HCT116 (cell line): ENCODE measurements at regions not wholly inside any gene's neighbourhood (a gene's known extent, or its start where the extent isn't known, plus 50 kb on each side); places are given as distances from the start of the nearest gene placed in this dataset.

Experiments used
- ATAC-seq: fragments of 200-7000 bp; cut with Tn5 transposase; 2 replicates; pipeline ENCODE4 v1.9.1; 2020; ENCODE audit warnings: mild to moderate bottlenecking, moderate library complexity
- BruUV-seq: library from RNA; stranded (reverse); fragments of 400-500 nt; replicated peaks from 2 replicates; lab custom pipeline; 2021; lab: Mats Ljungman, UMichigan
- CTCF ChIA-PET: fragments of 300-600 bp; sonication (Branson Sonifier 250); formaldehyde crosslinking; loops from one replicate; lab custom pipeline; 2021; ENCODE audit warnings: antibody characterized with exemption; lab: Charles Lee
- POLR2A ChIA-PET: fragments of 300-600, 350-600 bp; sonication (Branson Sonifier 250); formaldehyde crosslinking; loops from one replicate; lab custom pipeline; 2021; ENCODE audit warnings: antibody characterized with exemption; lab: Charles Lee
- RAD21 ChIA-PET, 2 experiments: fragments of 300-600 bp; sonication (Branson Sonifier 250); formaldehyde crosslinking; loops; one replicate each; lab custom pipeline; 2023; ENCODE audit warnings: low total read pairs in 2 of 2; ENCODE audit not compliant: uncharacterized antibody in 2 of 2, unreplicated experiment in 2 of 2, low non-redundant PET in 1 of 2; lab: Charles Lee
- DNase-seq: peaks from one replicate; pipeline ENCODE4 v3.0.0-alpha.2; 2010; ENCODE audit warnings: low read depth, low spot score
- H2AFZ ChIP-seq: fragments of 200-600 bp; shearing (Covaris generic), sonication (generic); 2 replicates; pipeline ENCODE4 v1.6.1; 2017; ENCODE audit warnings: low read depth, mixed run types, mixed read lengths, antibody characterized with exemption, low read length; ENCODE audit not compliant: poor library complexity, severe bottlenecking
- H3K27ac ChIP-seq: 2 replicates; pipeline ENCODE4 v1.5.1; 2012; ENCODE audit warnings: low read depth, low read length
- H3K27me3 ChIP-seq: fragments of 200-600 bp; sonication (generic); 2 replicates; pipeline ENCODE4 v1.6.1; 2016; ENCODE audit warnings: mixed run types, low read length, mixed read lengths; ENCODE audit not compliant: insufficient read depth
- H3K36me3 ChIP-seq, 2 experiments: fragments of 200-500 bp in 1 of 2; fragments of 200-600 bp in 1 of 2; sonication (Bioruptor generic) in 1 of 2; sonication (generic) in 1 of 2; 2 replicates each; pipeline versions ENCODE4 v1.5.1 to v1.6.1; 2014 to 2016; ENCODE audit warnings: low read length in 2 of 2, inconsistent platforms in 1 of 2, mixed read lengths in 1 of 2, mixed run types in 1 of 2; ENCODE audit not compliant: insufficient read depth in 2 of 2, control insufficient read depth in 1 of 2
- H3K4me1 ChIP-seq, 2 experiments: fragments of 200-600 bp in 1 of 2; sonication (generic) in 1 of 2; 2 replicates each; pipeline versions ENCODE4 v1.5.1 to v1.6.1; 2012 to 2017; ENCODE audit warnings: low read length in 2 of 2, inconsistent platforms in 1 of 2, mild to moderate bottlenecking in 1 of 2, mixed read lengths in 1 of 2, mixed run types in 1 of 2, moderate library complexity in 1 of 2; ENCODE audit not compliant: insufficient read depth in 2 of 2, control insufficient read depth in 1 of 2
- H3K4me2 ChIP-seq: fragments of 200-600 bp; sonication (generic); 2 replicates; pipeline ENCODE4 v1.6.1; 2017; ENCODE audit warnings: mixed run types, low read length, mixed read lengths
- H3K4me3 ChIP-seq, 2 experiments: fragments of 200-600 bp in 1 of 2; sonication (generic) in 1 of 2; replicated peaks in 1 of 2; 2 replicates each; pipeline ENCODE4 v1.5.1; 2011 to 2016; ENCODE audit warnings: low read length in 2 of 2, control low read depth in 1 of 2, low read depth in 1 of 2, mild to moderate bottlenecking in 1 of 2, mixed read lengths in 1 of 2, mixed run types in 1 of 2
- H3K79me2 ChIP-seq: fragments of 200-600 bp; sonication (generic); 2 replicates; pipeline ENCODE4 v1.6.1; 2017; ENCODE audit warnings: mild to moderate bottlenecking, mixed run types, low read length, moderate library complexity, mixed read lengths; ENCODE audit not compliant: insufficient read depth
- H3K9ac ChIP-seq: fragments of 200-600 bp; sonication (generic); 2 replicates; pipeline ENCODE4 v1.6.1; 2016; ENCODE audit warnings: low read length, mixed read lengths
- H3K9me2 ChIP-seq: fragments of 200-600 bp; sonication (generic), shearing (Covaris generic); 2 replicates; pipeline ENCODE4 v1.6.1; 2017; ENCODE audit warnings: mixed run types, mild to moderate bottlenecking, moderate library complexity; ENCODE audit not compliant: insufficient read depth
- H3K9me3 ChIP-seq, 2 experiments: fragments of 200-500 bp in 1 of 2; fragments of 200-600 bp in 1 of 2; sonication (Bioruptor generic) in 1 of 2; sonication (generic) in 1 of 2; 2 replicates each; pipeline ENCODE4 v1.6.1; 2014 to 2017; ENCODE audit warnings: low read length in 2 of 2, mixed read lengths in 2 of 2, inconsistent platforms in 1 of 2, low read depth in 1 of 2, mild to moderate bottlenecking in 1 of 2, mixed run types in 1 of 2, moderate library complexity in 1 of 2; ENCODE audit not compliant: control insufficient read depth in 1 of 2, insufficient read depth in 1 of 2
- H4K20me1 ChIP-seq: fragments of 200-600 bp; sonication (generic), shearing (Covaris generic); 2 replicates; pipeline ENCODE4 v1.6.1; 2017; ENCODE audit warnings: mixed run types, mild to moderate bottlenecking, moderate library complexity; ENCODE audit not compliant: insufficient read depth
- SP1 ChIP-seq: IDR thresholded peaks from 2 replicates; pipeline ENCODE4 v1.6.1; 2012; ENCODE audit warnings: low read depth
- ZFX ChIP-seq: fragments of 450-650 bp; IDR thresholded peaks from 2 replicates; pipeline ENCODE4 v1.6.1; 2017
- intact Hi-C: fragments of 100-400 bp; cut with micrococcal nuclease; formaldehyde crosslinking; loops from 2 replicates; pipeline ENCODE4 v1.10.0; 2022

DNA sequence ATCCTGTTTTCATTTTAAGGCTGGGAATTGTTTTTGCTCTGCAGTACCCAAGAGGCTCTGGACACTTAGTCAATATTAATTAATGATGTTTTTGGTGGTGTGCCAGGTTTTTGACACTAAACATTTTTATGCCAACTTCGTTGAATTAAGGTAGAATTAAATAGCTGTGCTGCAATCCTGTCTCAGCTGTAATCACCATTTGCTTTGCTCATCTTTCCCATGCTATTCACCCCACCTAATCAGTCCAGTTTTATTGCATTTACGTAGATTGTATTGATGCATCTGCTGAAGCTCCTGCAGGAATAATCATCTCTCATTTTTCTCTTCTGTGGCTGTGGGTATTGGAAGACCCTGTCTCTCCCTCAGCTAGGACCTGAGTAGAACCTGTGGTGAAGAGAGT, 52.6 kb upstream of the TRUB1 start:
- Histone ChIP-seq H3K4me3 (no peak overlapping the region), H3K27me3 (no peaks in the 10 kb centered on the region), H4K20me1 (no peaks in the 10 kb centered on the region), H3K9me2 (no peaks in the 10 kb centered on the region), H3K36me3 (no peaks in the 10 kb centered on the region), H2AFZ (no peak overlapping the region), H3K79me2 (no peaks in the 10 kb centered on the region), H3K9ac (no peak overlapping the region), H3K27ac (no peak overlapping the region), H3K4me1 (peaks cover 0 to 6% of the 10 kb centered on the region in 2 experiments; a peak in 2 of 4 replicates), H3K9me3 (no peaks in the 10 kb centered on the region), H3K4me2 (no peak overlapping the region)
- TF ChIP-seq SP1 (no peak), ZFX (no peak)
- DNase-seq (no peak), ATAC-seq (no peak)
- POLR2A ChIA-PET: no interaction called here
- CTCF ChIA-PET: no interaction called here
- BruUV-seq: no TSS peak
- intact Hi-C loops: no loop called here
- RAD21 ChIA-PET: no interaction called here
